Type B pancreatic cell (in vitro differentiated cells): ENCODE measurements at regions not wholly inside any gene's neighbourhood (a gene's known extent, or its start where the extent isn't known, plus 50 kb on each side); places are given as distances from the start of the nearest gene placed in this dataset.
A peak's percentile ranks its signal among the peaks of the same experiment; 100 is the strongest.

Experiments used
- DNase-seq: peaks from one replicate; pipeline ENCODE4 v3.0.0; 2021; ENCODE audit warnings: mixed read lengths; ENCODE audit not compliant: unreplicated experiment; ENCODE audit errors: extremely low spot score
- H3K27ac Mint-ChIP-seq: 2 replicates; pipeline ENCODE4 v1.8.0; 2021; ENCODE audit warnings: mild to moderate bottlenecking, mixed read lengths
- H3K27me3 Mint-ChIP-seq: 2 replicates; pipeline ENCODE4 v1.8.0; 2021; ENCODE audit warnings: mixed read lengths
- H3K36me3 Mint-ChIP-seq: 2 replicates; pipeline ENCODE4 v1.8.0; 2021; ENCODE audit warnings: mixed read lengths
- H3K4me1 Mint-ChIP-seq: one replicate; pipeline ENCODE4 v1.8.0; 2021; ENCODE audit warnings: mixed read lengths; ENCODE audit not compliant: unreplicated experiment
- H3K4me3 Mint-ChIP-seq: 2 replicates; pipeline ENCODE4 v1.8.0; 2021; ENCODE audit warnings: mild to moderate bottlenecking, mixed read lengths
- H3K9me3 Mint-ChIP-seq: 2 replicates; pipeline ENCODE4 v1.8.0; 2021; ENCODE audit warnings: mixed read lengths
- CTCF ChIP-seq: fragments of 200-600 bp; sonication (generic); conservative IDR thresholded peaks from 2 replicates; pipeline ENCODE4 v1.5.0; 2021; ENCODE audit warnings: antibody characterized with exemption, mild to moderate bottlenecking

GRCh38 chr9:27770541-27770940, 197.3 kb upstream of the C9orf72 start:
- H3K36me3 Mint-ChIP-seq, result no peaks in the 10 kb centered on the region
- H3K27ac Mint-ChIP-seq, result no peak overlapping the region
- no peak for DNase-seq
- no peak for TF ChIP-seq CTCF
- no peaks in the 10 kb centered on the region for H3K9me3 Mint-ChIP-seq
- peaks cover 13% of the 10 kb centered on the region for H3K4me1 Mint-ChIP-seq
- no peaks in the 10 kb centered on the region for H3K27me3 Mint-ChIP-seq
- H3K4me3 Mint-ChIP-seq, result no peak overlapping the region

DNA sequence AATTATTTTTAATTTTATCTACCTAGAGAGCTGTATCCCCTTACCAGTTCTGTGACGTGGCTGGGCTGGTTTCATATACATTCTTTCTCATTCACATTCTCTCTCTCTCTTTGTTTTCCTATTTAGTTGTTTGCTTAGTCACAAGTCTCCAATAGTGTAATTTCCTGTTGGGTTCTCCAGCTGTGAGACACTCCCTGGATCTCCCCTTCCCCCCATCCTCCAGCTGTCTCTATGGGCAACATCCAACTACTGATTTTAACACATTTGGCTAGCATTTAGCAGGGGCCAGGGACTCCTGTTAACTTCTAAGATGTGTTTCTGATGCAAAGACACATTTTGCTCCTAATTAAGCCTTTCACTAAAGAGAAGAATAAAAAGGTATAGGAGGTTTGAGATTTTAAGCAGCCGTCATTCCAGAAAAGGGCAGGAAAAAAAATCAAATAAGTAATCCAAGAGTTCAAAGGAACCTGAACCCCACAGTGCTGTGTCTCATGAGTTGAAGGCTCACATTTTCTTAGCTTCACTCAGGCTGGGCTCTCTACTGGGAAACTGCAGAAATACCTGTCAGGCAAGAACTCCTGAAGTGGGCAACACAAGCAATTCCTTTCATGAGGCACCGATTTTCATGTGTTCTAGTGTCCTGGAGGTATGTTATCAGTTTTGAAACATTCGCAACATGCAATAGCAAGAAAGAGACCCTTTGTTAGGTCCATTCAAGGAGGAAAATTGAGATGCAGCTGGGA, 198.7 kb upstream of the C9orf72 start:
- Mint-ChIP-seq H3K9me3 (no peaks in the 10 kb centered on the region), H3K36me3 (no peaks in the 10 kb centered on the region), H3K27ac (no peak overlapping the region), H3K27me3 (no peaks in the 10 kb centered on the region), H3K4me1 (no peaks in the 10 kb centered on the region), H3K4me3 (no peak overlapping the region)
- TF ChIP-seq CTCF, result no peak
- no peak for DNase-seq

DNA sequence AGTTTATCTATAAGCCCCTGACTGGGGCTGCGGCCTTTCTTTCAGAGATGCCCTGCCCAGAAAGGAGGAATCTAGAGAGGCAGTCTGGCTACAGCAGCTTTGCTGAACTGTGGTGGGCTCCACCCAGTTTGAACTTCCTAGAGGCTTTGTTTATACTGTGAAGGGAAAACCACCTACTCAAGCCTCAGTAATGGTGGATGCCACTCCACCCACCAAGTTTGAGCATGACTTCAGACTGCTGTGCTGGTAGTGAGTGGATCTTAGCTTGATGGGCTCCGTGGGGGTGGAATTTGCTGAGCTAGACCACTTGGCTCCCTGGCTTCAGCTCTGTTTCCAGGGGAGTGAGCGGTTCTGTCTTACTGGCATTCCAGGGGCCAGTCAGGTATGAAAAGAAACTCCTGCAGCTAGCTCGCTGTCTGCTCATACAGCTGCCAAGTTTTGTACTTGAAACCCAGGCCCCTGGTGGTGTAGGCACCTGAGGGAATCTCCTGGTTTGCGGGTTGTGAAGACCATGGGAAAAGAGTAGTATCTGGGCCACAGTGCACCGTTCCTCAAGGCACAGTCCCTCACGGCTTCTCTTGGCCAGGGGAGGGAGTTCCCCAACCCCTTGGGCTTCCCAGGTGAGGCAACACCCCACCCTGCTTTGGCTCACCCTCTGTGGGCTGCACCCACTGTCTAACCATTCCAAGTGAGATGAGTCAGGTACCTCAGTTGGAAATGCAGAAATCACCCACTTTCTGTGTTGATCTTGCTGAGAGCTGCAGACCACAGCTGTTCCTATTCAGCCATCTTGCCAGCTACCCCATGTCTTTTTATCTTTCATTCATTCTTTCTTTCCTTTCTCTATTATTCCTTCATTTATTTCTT, 211.8 kb upstream of the C9orf72 start:
- Mint-ChIP-seq H3K27ac (no peak overlapping the region), H3K9me3 (peaks cover 10% of the 10 kb centered on the region), H3K27me3 (no peaks in the 10 kb centered on the region), H3K36me3 (no peaks in the 10 kb centered on the region), H3K4me3 (no peak overlapping the region), H3K4me1 (no peaks in the 10 kb centered on the region)
- TF ChIP-seq CTCF, result no peak
- no peak for DNase-seq

- H3K27ac Mint-ChIP-seq, result no peak overlapping the region
- H3K27me3 Mint-ChIP-seq, result no peaks in the 10 kb centered on the region
- peaks cover 10% of the 10 kb centered on the region for H3K9me3 Mint-ChIP-seq
- no peak for DNase-seq
- TF ChIP-seq CTCF, result no peak
- H3K4me3 Mint-ChIP-seq, result no peak overlapping the region
- H3K4me1 Mint-ChIP-seq, result no peaks in the 10 kb centered on the region
- no peaks in the 10 kb centered on the region for H3K36me3 Mint-ChIP-seq
These were observed 212.4 kb upstream of the C9orf72 start for GRCh38 chr9:27785714-27786100.

DNA sequence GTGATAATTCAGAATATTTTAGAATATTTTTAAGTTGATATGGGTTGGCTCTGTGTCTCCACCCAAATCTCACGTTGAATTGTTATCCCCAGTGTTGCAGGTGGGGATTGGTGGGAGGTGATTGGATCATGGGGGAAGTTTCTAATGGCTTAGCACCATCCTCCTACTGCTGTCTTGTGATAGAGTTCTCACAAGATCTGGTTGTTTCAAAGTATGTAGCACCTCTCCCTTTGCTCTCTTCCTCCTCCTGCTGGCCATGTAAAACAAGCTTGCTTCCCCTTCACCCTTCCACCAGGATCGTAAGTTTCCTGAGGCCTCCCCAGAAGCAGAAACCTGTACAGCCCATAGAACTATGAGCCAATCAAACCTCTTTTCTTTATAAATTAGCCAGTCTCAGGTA, 214.6 kb upstream of the C9orf72 start:
- peaks cover 10% of the 10 kb centered on the region for H3K9me3 Mint-ChIP-seq
- H3K27ac Mint-ChIP-seq, result no peak overlapping the region
- H3K4me3 Mint-ChIP-seq, result no peak overlapping the region
- no peaks in the 10 kb centered on the region for H3K4me1 Mint-ChIP-seq
- no peaks in the 10 kb centered on the region for H3K27me3 Mint-ChIP-seq
- peak; percentile 31 for TF ChIP-seq CTCF
- no peak for DNase-seq
- H3K36me3 Mint-ChIP-seq, result no peaks in the 10 kb centered on the region
